Activated CD4-positive, alpha-beta T cell treated with anti-CD3 and anti-CD28 coated beads, Interleukin-2, amount 50 U/mL, for 4 hours (primary cell): ENCODE measurements at regions not wholly inside any gene's neighbourhood (a gene's known extent, or its start where the extent isn't known, plus 50 kb on each side); places are given as distances from the start of the nearest gene placed in this dataset.

ENCODE experiments used
- DNase-seq, 2 experiments: peaks; one replicate each; pipeline ENCODE4 v3.0.0-alpha.2; 2020

DNA sequence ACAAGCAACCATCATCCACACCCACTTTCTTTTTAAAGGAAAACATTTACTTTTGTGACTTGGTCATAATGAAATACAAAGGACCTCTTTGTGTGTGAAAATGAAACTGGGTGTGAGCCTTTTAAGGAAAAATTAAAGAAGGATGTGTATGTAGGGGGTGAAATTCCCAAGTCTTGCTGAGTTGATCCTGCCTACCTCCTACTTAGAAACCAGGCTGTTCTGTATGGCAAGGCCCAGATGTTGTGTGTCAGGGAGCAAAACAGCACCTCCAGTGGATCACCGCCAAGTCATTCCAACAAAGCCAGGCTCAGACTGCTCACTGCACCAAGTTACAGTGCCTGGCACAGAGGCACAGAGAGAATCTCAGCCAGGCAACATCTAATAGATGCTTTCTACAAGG lies 198.5 kb upstream of the FBN2 start:
- DNase-seq: no peak

DNA sequence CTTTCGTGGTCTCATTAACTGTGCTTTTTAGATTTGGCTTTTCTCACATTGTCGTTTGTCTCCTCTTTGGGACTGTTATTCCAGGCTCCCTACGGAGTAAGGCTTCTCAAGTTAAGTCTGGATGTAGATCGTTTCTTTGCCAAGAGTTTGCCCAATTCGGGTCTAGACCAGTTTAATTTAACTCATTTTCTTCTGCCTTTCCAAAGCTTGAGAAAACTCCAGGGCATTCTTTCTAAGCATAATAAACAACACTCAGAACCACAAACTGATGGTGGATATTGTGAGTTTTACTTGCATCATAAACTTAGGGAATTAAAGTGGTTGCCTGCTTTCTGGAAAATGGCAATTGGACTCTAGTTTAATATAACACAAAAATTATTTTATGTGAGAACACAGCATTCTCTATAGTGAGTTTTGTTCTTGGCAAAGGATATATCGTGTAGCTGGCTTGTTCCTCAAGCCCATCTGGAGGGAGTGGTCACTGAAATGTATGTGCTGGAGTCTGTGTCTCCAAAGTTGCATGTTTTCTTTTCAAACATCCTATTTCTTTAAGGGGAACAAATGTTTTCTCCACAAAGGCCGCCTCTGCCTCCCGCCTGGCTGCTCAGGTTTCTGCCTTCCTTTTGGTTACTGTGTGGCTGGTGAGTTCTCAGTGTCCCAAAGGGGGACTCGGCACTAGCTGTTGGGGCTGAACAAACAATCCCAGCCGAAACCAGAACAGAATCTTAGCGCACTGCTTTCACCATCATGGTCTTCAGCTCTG lies 211.3 kb upstream of the FBN2 start:
- DNase-seq: no peak

DNA sequence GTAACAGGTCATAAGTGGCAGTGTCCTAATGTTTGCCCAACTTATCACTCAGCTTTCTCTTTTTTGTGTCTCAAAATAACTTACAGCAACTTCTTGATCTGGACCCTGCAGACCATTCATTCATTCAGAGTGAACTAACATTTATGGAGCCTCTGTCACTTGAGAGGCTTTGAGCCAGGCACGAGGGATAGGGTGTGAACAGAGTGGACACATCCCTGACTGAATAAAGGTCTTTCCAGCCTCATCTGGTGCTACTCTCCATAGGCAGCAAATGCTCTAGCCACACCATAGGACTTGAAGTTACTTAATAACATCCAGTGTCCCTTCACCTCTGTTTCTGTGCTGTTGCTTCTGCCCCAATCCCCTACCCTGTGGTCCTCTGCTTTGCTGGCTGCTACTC lies 212.1 kb upstream of the FBN2 start:
- DNase-seq: no peak

DNA sequence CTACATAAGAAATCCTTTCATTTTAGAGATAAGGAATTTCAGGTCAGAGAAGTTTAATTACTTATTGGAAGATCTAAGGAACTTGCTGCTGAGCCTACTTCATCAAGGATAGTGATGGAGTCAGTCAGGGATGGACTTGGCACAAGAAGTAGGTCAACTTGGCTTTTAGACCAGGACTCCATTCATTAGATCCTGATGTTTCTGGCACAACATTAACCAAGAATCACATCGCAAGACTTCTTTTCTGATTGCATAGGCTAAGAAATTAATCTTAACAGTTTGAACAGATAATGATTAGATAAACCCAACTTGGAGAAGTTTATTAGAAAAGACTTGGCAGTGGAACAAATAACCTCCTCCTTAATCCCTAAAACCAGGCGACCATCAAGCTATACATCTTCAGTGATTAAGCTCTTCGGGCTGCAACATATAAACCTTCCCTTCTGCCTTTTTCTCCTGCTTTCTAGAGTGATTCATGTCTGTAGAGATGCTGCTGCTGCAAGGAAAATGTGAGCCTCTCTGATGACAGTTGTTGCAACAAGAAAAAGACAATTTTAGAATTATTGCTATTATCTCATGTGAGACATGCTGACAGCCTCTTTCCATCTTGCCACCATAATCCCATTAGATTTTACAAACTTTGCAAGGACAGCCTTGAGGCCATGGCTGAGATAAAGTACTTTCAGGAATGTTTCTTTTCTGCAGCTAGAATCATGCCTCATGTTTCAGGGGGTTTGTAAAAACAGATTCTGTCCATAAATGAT lies 207.9 kb upstream of the SLC27A6 start:
- no peak for DNase-seq

DNA sequence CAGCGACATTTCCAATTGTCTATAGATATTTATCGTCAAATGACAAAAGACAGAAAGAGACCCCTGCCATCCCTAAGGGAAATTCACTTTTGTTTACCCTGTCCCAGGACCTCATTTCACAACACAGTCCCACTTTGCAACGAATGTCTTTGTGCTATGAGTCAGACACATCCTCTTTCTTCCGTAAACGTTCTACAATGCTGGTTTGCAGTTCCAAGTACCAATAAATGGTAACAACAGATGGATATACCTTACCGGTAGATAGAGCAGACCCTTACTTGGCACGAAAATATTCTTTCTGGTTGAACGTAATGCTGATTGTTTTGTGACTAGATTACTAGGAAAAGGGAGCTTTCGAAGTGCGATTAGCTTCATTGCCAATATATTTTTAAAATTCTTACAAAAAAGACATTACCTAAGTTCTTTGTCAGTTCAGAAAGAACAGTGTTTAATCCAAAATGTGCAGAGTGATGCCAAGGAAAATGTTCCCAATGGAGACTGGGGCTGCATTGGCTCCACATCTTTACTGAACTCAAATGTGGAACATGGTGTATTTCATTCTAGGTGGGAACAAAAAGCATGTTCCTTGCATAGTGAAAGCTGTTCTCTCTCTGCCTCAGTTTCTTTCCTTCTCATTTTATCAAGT lies 202.5 kb upstream of the SLC27A6 start:
- DNase-seq: no peak

DNA sequence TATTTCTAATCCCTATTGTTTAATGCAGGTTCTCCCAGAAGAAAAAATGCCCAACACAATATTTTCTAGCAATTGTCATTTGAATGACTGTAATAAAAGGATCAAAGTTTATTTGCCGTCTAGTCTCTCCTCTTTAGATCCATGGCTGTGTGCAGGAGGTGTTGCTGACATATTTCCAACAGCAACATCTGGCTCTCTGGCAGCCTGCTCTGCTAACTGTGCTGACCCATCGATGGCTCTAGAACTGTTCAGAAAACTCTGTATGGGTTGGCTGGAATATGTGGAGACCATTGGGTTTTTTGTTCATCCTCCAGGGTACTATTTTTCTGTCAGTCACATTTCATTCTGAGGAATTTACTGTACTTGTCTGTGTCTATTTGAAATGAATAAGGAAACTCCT lies 202.0 kb upstream of the SLC27A6 start:
- DNase-seq: no peak

- DNase-seq: no peak
Measured at GRCh38 chr5:128764601-128765310, 200.5 kb upstream of the SLC27A6 start.

DNA sequence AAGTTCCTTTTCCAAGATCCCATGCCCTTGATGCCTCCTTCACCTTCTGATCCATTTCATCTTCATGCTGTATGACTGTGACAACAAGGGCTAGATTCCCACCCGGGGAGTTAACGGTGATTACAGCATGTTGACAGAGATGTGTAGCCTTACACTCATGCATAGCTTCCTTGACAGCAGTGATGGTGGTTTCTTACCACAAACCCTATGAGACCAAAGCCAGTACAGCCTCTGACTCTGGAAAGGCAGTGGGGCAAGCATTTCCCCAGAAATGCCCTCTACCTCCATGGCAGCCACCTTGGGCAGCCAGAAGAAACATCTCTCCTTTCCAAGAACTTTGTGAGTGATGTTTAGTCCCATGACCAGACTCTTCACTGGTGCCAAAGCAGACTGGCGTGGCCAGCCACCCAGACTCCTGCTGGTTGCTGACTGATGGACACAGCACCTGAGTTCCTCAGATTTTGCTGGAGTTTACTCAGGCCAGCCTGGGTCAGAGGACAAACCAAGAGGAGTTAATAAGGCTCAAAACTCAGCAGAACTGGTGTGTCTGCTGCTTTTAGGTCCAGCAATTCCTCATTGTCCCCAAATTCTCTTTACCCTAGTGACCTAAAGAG lies 199.7 kb upstream of the SLC27A6 start:
- DNase-seq: no peak

- no peak for DNase-seq
Measured at GRCh38 chr5:128766406-128766805, 198.9 kb upstream of the SLC27A6 start.

- no peak for DNase-seq
Measured at GRCh38 chr5:128770907-128771306, 194.4 kb upstream of the SLC27A6 start.

- DNase-seq: no peak
Measured at GRCh38 chr5:128772356-128772755, 192.9 kb upstream of the SLC27A6 start.

GRCh38 chr5:128773378-128773777 lies 191.9 kb upstream of the SLC27A6 start:
- DNase-seq: no peak

- no peak for DNase-seq
Measured at GRCh38 chr5:128774605-128775004, 190.7 kb upstream of the SLC27A6 start.

- DNase-seq: no peak
Measured at GRCh38 chr5:128775558-128775957, 189.7 kb upstream of the SLC27A6 start.

- DNase-seq: no peak
Measured at GRCh38 chr5:128777052-128777451, 188.2 kb upstream of the SLC27A6 start.

DNA sequence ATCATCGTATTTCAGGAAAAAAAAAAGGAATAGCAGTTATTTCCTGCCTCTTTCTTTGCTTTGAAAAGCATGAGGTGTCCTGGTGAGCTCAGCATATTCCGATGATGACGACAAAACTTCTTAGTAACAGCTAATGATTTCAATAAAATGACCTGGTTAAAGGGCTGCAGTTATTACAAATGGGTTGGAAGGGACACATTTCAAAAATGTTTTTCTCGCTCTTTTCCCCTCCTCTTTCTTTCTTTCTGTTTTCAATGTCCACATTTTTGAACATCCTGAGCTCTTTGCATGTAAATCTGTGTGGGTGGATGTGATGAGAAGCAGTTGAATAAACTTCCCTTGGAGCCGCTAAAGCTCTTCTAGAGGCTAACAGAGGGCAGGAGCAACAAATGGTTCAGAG lies 186.8 kb upstream of the SLC27A6 start:
- DNase-seq: no peak

- no peak for DNase-seq
Measured at GRCh38 chr5:128782446-128782845, 182.8 kb upstream of the SLC27A6 start.

DNA sequence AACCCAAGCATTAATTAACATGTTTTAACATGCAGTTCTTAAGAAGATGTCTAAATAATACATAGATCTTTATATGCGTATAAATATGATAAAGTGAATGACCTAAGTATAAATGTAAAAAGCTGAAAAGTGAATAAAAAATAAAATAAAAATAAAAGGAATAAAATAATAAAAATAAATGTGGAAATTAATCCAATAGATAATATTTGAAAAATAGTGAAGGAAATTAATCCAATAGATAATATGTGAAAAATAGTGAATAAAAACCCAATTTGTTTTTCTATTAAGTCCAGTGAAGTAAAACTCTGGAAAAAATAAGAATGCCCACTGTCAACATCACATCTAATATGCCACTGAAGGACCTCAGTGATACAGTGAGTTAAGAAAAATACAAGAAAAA lies 180.6 kb upstream of the SLC27A6 start:
- no peak for DNase-seq

- DNase-seq: no peak
Measured at GRCh38 chr5:128791312-128791711, 174.0 kb upstream of the SLC27A6 start.

GRCh38 chr5:128796506-128796905 lies 168.8 kb upstream of the SLC27A6 start:
- no peak for DNase-seq

DNA sequence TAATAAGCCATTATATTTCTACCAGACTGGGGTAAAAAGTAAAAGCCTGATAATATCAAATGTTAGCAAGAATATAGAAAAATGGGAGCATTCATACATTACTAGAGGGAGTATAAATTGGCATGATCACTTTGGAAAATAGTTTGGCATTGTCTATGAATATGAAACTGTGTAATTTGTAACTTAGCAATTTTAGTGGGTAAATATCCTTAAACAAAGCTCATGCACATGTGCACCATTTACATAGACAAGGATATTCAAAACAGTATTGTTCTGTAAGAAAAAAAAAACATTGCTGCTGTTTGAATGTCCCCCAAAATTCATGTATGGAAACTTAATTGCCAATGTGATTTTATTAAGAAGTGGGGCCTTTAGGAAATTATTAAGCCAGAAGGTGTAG lies 166.4 kb upstream of the SLC27A6 start:
- DNase-seq: no peak

GRCh38 chr5:128799945-128800344 lies 165.3 kb upstream of the SLC27A6 start:
- no peak for DNase-seq

- DNase-seq: no peak
Measured at GRCh38 chr5:128800377-128800776, 164.9 kb upstream of the SLC27A6 start.
